ENCODE measurements at regions not wholly inside any gene's neighbourhood (a gene's known extent, or its start where the extent isn't known, plus 50 kb on each side); places are given as distances from the start of the nearest gene placed in this dataset.

GRCh38 chr3:162285259-162285658 is 788.7 kb downstream of the OTOL1 start:
- no peak for DNase-seq (ENCODE audit: low read depth in 2 of 3, low spot score in 2 of 3)

- no peak for DNase-seq (ENCODE audit: low read depth in 2 of 3, low spot score in 2 of 3)
Measured at GRCh38 chr3:162287600-162287999, 791.0 kb downstream of the OTOL1 start.

- no peak for DNase-seq (ENCODE audit: low read depth in 2 of 3, low spot score in 2 of 3)
Measured at GRCh38 chr3:162292409-162292808, 795.8 kb downstream of the OTOL1 start.

- no peak for DNase-seq (ENCODE audit: low read depth in 2 of 3, low spot score in 2 of 3)
Measured at GRCh38 chr3:162295323-162295983, 798.8 kb downstream of the OTOL1 start.

- no peak for DNase-seq (ENCODE audit: low read depth in 2 of 3, low spot score in 2 of 3)
Measured at GRCh38 chr3:162302983-162303624, 806.5 kb downstream of the OTOL1 start.

- no peak for DNase-seq (ENCODE audit: low read depth in 2 of 3, low spot score in 2 of 3)
Measured at GRCh38 chr3:162317046-162317445, 820.4 kb downstream of the OTOL1 start.

- DNase-seq (ENCODE audit: low read depth in 2 of 3, low spot score in 2 of 3): no peak
Measured at GRCh38 chr3:162328649-162329048, 832.0 kb downstream of the OTOL1 start.

- no peak for DNase-seq (ENCODE audit: low read depth in 2 of 3, low spot score in 2 of 3)
Measured at GRCh38 chr3:162329514-162329913, 832.9 kb downstream of the OTOL1 start.

- DNase-seq (ENCODE audit: low read depth in 2 of 3, low spot score in 2 of 3): no peak
Measured at GRCh38 chr3:162332344-162332743, 835.7 kb downstream of the OTOL1 start.

GRCh38 chr3:162334537-162334936 is 837.9 kb downstream of the OTOL1 start:
- DNase-seq (ENCODE audit: low read depth in 2 of 3, low spot score in 2 of 3): no peak

- DNase-seq (ENCODE audit: low read depth in 2 of 3, low spot score in 2 of 3): no peak
Measured at GRCh38 chr3:162337630-162338029, 841.0 kb downstream of the OTOL1 start.

GRCh38 chr3:162338514-162338913 is 841.9 kb downstream of the OTOL1 start:
- no peak for DNase-seq (ENCODE audit: low read depth in 2 of 3, low spot score in 2 of 3)

- no peak for DNase-seq (ENCODE audit: low read depth in 2 of 3, low spot score in 2 of 3)
Measured at GRCh38 chr3:162348912-162349311, 852.3 kb downstream of the OTOL1 start.

- DNase-seq (ENCODE audit: low read depth in 2 of 3, low spot score in 2 of 3): no peak
Measured at GRCh38 chr3:162353414-162353813, 856.8 kb downstream of the OTOL1 start.

- no peak for DNase-seq (ENCODE audit: low read depth in 2 of 3, low spot score in 2 of 3)
Measured at GRCh38 chr3:162354356-162354755, 857.7 kb downstream of the OTOL1 start.

- DNase-seq (ENCODE audit: low read depth in 2 of 3, low spot score in 2 of 3): no peak
Measured at GRCh38 chr3:162365066-162365719, 868.6 kb downstream of the OTOL1 start.

GRCh38 chr3:162366166-162366766 is 869.7 kb downstream of the OTOL1 start:
- no peak for DNase-seq (ENCODE audit: low read depth in 2 of 3, low spot score in 2 of 3)

- DNase-seq (ENCODE audit: low read depth in 2 of 3, low spot score in 2 of 3): no peak
Measured at GRCh38 chr3:162367429-162368260, 871.0 kb downstream of the OTOL1 start.

- no peak for DNase-seq (ENCODE audit: low read depth in 2 of 3, low spot score in 2 of 3)
Measured at GRCh38 chr3:162368417-162368816, 871.8 kb downstream of the OTOL1 start.

- no peak for DNase-seq (ENCODE audit: low read depth in 2 of 3, low spot score in 2 of 3)
Measured at GRCh38 chr3:162369306-162369705, 872.7 kb downstream of the OTOL1 start.

GRCh38 chr3:162370141-162370540 is 873.5 kb downstream of the OTOL1 start:
- DNase-seq (ENCODE audit: low read depth in 2 of 3, low spot score in 2 of 3): no peak
